ENCODE measurements at regions not wholly inside any gene's neighbourhood (a gene's known extent, or its start where the extent isn't known, plus 50 kb on each side); places are given as distances from the start of the nearest gene placed in this dataset.
A peak's percentile ranks its signal among the peaks of the same experiment; 100 is the strongest.

DNA sequence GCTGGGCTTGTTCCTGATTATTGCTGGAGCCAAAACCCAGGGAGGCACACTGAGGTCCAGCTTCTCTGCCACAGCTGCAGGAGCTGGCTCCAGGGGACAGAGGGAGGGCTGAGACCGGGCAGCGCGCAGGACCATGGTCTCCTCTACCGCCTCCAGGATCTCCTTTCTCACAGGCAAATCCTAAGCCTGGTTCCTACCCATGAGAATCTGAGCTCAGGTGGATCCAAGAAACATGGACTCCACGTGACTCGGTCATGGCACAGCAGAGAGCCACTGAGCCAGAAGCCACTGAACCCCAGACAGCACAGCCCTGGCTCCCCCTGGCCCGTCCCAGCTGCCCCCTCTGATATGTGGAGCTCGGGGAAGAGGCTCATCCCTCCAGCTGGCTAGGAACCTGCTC, 653.4 kb upstream of the ID2 start:
- DNase-seq, result no peak

DNA sequence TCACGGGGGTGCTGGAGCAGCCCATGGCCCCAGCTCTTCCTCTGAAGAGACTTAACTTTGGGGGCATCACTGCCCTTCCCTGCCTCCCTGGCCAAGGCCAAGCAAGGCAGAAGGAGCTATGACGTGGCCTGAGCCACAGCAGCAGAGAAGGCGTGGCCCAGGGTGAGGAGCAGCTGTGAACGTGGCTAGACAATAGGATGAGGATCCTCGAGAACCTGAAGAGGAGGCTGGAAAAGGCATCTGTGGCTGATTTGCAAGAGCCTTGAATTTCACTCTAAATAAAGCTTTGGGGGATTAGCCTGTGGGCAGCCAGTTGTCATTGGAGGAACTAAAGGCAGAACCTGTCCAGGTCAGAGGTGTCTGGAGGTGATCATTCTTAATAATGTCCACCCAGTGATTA, 652.9 kb upstream of the ID2 start:
- DNase-seq, result no peak

DNA sequence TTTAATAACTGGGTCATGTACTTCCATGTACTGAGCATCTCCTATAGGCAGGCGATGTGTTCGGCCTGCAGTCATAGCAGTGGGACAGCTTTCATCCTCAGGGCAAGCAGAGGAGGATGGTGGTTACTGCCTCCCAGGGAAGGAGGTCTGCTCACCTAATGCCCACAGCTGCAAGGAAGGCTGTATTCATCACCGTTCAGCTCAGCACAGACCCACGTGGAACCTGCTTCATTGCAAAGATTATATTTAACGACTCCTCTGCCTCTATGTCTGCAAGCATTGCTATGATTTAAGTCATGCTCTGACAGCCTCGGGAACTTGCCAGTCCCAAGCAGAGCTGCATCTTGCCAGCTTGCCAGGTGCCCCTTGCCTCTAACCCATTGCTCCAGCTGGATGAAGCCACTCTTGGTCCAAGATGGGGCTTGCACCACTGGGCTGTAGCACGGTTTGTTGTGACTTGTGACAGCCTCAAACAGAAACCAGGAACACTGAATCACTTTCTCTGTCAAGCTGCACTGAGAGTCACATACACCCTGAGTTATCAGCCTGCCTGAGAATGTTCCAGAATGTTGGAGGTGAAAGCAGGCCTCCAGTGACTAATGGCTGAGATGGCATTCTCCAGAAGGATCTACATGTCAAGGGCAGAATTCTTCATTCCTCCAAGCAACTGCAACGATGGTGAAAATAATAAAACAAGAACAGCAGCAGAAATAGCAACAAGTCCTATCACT, 651.1 kb upstream of the ID2 start:
- DNase-seq, result no peak

DNA sequence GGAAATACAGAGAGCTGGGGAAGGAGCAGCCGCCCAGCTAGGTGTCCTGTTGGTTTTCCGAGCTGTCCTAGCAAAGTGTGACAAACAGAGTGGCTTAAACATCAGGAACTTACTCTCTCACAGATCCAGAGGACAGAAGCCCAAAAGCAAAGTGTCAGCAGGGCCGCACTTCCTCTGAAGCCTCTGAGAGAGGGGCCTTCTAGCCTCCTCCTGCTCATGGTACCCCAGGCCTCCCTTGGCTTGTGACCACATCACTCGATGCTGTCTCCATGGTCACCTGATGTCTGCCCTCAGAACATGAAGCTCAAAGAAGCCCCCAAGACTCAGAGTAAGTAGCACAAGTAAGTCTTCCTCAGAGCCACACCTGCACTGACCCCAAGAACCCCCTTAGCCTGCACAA, 650.5 kb upstream of the ID2 start:
- no peak for DNase-seq

DNA sequence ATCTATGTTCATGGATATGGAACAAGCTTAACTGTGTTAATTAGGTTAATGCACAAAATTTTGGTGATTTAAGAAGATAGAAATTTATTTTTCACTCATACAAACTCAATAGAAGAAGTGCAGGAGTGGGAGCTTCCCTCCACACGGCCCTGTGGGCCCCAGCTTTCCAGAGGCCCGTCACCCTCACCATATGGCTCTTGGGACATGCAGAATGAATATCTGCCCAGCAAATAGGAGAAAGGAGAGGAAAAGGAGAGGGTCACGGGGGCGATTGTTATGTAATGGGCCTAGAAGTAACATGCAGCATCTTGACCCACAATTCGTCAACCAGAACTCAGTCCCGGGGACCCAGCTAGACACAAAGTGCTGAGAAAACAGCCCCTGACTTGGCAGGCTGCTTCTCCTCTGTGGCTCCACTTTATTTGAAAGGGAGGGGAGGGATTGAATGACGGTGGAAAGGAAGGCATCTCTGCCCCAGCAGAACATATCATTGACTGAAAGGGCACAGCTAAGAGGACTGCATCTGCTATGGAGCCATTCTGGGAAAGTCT, 648.2 kb upstream of the ID2 start:
- no peak for DNase-seq

DNA sequence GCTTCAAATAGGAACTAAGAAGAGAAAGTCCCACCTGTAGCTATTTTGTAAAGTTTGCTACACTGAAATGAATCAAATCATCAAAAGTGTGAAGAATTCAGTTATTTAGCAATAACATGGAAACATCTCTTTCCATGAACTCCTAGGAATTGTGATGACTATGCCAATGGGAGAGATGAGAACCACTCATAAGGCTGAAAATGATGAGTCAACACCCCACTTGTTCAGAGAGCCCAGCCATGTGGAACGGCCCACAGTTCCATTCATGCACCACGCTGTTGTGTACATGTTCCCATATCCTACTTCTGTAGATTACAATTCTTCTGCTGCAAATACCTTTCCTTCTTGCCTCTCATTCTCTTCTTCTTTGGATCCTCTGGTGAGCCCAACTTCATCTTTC, 645.5 kb upstream of the ID2 start:
- DNase-seq, result no peak

DNA sequence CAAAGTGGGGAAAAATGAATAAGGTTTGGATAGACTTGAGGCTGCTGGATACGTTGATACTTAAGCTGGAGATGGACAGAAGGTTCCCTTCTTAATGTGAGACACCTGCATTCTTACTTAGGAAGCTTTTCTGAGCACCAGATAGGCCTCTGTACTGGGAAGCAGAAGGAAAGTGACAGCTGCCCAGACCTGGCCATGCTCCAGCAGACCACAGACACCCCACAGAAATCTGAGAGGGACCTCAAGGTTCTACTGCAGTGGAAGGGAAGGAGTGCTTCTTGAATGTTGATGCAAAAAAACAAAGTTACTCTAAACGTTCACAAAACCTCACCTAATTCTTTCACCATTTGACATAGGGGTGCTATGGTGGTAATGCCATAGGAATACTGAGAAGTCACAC, 642.1 kb upstream of the ID2 start:
- no peak for DNase-seq

DNA sequence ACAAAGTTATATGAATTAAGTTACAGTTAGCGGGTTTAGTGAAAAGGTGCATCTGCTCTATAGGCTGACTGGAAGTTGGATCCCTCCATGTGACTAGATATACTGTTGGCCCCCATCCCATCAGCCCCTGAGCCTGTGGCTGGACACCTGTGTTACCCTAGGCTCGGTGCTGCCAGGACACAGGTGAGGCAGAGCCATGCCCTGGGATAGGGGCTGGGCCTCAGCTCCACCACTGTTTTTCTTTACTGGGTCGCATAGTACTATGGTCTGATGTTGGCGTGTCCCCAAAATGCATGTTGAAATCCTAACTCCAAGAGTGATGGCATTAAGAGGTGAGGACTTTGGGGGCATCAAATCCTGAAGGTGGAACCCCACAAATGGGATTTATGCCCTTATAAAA, 638.6 kb upstream of the ID2 start:
- DNase-seq, result no peak

DNA sequence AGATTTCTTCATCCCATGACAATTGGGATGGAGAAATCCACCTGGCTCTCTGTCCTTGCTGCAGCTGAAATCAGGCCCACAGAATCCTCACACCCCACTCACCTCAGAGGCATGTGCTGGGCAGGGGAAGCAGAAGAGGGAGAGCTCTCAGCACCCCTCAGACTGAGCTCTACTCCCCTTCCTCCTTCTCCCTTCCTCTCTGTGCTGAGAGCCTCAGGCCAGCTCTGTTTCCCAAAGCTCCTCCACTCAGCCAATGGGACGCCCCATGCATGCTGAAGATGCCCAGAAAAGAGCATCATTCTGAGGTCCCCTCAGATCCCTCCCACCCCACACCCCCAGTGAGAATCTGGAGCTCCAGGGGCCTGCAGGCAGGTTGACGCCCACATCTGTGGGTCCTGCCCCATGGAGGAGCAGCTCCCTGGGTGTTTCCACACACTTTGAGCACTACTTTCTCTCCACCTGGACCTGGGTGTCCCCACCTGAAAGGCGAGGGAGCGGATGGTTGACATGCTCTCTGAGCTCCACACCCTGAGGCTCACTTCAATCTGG, 637.7 kb upstream of the ID2 start:
- DNase-seq, result no peak

DNA sequence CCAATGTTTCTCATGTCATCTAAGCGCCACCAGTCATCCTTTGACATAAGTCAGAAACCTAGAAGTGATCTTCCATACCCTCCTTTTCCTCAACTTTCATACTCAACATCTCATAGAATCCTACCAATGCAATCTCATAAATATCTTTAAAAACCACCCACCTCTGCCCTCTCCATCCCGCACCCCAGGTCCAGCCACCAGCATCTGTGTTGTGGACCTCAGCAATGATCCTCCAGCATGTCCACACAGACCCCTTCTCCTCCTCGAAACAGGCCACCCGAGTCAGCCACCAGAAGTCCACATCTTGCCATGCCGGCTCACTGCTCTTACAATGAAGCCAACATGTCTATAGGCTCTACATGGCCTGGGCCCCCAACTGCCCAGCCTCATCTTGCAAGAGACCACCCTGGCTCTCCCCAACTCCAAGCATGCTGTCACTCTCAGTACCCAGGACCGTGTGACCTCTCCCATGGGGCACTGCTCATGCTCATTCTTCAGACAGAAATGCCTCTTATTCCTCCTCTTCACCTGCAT, 636.7 kb upstream of the ID2 start:
- no peak for DNase-seq

DNA sequence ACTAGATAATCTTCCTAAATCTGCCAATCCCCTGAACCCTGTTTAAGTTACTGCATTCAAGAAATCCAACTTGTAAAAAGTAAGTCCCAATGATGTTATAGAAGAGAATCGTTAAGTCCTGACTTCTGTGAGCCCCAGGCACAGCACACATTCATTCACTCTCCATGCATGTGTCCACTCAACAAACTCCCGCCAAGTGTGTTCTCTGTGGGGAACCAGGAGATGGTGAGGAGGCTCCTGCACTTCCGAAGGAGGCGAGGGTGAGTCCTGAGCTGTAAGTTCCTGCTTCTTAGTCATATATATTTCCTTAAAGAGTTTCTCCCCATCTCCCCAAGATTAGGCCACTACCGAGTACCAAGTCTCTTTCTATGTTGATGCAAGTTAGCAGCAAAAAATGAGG, 635.0 kb upstream of the ID2 start:
- DNase-seq, result no peak

DNA sequence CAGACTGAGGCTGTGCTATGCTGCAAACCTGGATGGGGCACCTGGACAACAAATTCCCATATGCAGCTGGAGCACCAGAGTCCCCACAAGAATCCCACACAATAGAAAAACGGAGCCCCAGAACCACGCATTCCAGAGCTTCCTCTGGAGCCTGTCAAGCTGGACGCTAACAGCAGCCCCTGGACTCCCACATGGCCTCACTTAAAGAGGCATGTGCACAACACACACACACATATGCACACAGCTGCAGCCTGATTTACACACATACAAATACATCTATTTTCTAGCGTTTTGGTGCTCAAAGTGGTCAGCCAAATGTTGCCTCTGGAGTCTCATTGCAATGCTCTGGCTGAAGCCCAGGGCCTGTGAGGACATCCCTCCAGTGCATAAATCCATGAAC, 632.7 kb upstream of the ID2 start:
- DNase-seq, result no peak

DNA sequence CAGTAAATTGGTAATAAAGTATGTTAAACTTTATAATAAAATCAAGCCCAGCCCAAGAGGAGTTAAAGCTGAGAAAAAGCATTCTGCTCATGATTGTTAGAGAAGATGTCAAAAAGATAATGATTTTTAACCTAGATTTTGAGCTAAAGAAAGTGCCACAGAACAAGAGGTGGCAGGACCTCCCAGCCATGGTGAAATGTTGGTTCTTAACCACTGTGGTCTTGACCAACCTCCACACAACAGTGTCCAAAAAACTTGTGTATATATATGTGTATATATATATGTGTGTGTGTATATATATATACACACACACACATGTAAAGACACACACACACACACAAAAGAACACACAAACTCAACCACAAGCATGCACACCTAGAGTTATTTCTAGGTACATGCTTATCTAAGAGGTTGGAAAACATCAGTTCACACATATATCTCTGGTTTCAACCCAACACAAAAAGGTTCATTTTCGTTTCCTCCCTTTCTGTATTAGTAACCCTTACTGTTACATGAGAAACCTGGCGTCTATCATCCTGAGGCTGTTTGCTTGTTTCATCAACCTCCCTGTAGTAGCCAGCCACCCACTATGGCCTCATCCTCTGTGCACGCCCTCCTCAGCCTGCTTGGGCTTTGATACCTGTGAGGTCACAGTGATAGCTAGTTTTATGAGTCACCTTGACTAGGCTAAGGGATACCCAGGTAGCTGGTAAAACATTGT, 631.8 kb upstream of the ID2 start:
- peak; percentile 87 for DNase-seq

DNA sequence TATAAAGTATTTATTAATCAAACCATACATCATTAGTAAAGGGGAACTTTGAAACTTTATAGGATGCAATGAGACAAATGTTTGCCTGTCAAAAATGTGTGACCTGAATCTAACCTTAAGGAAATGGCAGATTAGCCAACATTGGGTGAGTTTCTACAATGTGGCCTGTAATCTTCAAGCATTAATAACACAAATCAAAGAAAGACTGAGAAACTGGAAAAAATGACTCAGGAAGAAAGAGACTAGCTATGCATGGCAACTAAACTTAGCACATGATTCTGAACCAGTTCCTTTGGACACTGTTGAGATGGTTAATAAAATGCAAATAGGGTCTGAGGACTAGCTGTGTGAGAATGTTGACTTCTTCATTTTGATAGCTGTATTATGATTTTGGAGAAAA, 628.6 kb upstream of the ID2 start:
- no peak for DNase-seq

DNA sequence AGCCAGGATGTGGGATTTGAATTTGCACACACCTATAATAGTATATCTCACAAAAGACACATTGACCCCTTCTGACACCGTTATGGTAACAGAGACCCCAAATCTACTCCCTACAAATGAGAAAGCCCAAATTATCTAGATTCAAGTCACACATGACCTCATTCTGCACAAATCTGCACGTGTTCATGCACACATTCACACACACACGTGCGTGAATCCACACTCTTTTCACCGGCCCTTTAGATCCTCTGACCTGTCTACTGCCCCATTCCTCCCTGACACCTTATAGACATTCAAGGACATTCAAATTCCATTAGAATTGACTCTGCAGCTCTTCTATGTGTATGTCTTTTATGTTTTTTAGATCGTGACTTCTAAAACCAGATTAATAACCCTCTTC, 627.8 kb upstream of the ID2 start:
- no peak for DNase-seq

DNA sequence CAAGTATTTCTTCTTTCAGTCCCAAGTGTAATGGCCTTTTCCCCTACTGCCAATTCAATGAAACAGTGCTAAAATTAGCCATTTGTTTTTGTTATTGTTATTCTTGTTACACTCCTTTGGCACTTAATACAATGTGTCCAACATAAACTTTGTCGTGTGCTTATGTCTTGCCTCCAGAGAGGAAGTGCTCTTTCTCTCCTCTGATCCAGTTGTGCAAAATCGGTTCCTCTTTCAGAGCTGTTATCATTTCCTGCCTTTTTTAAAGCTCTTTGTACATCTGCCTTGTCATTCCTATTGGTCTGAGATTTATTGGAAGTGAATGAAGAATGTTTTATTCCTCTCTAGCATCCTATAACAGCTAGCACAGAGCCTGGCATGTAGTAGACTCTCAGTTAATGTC, 623.2 kb upstream of the ID2 start:
- DNase-seq, result no peak

DNA sequence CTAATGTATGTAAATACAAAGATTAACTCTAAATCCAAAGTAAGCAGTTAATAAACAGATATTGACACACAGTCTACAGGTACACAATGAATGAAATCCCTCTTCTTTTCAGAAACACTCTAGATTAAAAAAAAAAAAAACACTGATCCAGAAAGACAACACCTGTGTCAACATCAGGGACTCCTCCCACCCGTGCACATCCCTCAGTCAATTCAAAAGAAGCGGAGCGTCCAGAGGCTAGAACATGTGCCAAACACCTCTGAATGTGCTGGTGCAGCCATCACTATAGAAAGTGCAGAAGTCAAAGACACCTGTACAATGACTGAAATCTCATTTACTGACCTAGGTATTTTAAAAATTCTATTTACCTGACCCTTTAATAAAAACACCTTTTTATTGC, 622.6 kb upstream of the ID2 start:
- no peak for DNase-seq

DNA sequence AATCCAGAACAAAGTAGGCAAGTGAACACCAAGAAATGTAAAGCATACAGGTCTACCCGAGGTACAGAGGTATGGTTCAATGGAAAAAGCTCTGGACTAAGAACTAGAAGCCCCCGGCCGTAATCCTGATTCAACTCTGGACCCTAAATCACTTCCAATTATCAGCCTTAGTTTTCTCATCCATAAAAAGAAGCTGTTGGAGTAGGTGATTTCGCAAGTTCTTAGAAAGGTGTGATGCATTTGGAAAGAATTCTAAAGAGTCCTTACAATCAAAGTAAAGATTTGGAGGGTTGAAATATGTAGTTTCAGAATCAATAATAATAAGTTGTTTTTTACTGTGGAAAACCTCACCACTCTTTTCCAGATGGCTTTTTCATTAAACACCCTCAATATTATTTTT, 622.1 kb upstream of the ID2 start:
- DNase-seq, result no peak

DNA sequence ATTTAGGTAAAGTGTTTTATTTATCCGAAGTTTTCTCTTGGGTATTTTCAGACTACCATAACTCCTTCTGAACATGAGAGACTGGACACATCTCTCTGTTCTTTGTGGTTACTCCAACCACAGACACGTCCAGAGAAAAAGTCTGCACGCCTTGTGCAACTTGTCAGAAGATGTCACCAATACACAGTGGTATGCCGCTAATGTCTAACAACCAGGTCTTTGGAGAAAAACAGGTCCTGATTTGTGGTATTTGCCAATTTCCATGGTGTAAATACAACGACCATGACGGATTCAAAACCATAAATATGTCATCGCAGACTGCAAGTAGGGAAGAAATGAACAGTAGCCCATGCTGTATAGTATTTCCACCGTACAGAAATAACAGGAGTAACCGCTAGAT, 620.6 kb upstream of the ID2 start:
- no peak for DNase-seq

DNA sequence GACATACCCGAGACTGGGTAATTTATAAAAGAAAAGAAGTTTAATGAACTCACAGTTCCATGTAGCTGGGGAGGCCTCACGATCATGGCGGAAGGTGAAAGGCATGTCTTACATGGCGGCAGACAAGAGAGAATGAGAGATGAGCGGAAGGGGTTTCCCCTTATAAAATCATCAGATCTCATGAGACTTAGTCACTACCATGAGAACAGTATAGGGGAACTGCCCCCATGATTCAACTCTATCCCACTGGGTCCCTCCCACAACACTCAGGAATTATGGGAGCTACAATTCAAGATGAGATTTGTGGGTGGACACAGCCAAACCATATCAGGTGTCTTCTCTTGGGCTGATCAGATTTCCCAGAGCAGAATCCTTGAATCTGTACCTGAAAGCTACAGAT, 617.3 kb upstream of the ID2 start:
- no peak for DNase-seq

DNA sequence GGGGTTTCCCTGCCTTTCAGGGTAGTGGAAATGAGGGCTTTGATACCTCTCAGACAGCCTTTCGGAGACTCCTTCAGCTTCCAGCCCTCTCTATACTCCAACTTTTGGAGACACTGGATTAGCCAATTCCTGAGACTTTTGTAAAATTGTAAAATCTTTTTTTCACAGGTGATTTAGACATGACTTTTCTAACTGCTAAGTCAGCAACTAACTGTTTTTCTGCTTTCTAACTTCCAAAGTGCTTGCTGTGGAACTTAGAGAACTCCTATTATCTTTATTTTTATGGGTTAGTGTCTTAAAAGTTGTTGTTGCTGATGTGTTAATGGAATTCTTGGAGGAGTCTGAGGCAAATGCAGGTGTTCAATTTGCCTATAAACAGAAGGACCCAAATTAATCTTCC, 616.7 kb upstream of the ID2 start:
- DNase-seq, result no peak

DNA sequence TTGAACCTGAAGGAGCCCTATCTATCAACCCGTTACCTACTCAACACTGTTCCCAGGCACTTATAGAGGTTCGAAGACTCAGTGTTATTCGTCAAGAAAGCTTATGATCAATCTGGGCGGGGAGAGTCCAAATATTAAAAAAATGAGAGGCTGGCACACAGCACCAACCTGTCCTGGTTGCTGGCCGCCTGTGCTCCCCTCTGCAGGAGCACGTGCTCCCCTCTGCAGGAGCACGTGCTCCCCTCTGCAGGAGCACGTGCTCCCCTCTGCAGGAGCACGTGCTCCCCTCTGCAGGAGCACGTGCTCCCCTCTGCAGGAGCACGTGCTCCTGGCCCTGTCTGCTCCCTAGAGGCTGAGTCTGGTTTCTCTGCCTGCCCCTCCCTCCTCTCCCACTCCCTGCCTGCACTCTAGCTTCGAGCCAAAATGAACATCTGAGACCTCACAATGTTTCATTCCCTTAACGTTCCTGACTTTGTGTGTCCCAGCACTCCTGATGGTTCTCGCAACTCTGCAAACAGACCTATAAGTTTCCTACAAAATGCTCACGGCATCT, 614.0 kb upstream of the ID2 start:
- DNase-seq, result no peak

DNA sequence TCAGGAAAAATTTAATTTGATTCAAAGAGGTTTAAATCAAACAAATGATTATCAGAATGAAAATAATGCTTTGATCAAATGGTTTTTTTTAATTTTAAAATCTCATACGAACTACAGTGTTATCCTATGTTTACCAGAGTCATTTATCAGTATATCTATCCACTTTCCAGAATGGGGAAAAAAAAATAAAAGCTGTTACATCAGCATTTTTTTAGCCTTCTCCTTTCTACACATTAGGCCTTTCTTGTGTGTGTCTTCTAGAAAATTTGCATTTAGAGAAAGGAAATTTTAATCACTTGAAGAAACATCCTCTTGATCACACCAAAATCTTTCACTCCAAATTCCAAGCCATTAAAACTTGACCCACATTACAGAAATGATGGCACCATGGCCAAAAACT, 608.9 kb upstream of the ID2 start:
- DNase-seq, result no peak

DNA sequence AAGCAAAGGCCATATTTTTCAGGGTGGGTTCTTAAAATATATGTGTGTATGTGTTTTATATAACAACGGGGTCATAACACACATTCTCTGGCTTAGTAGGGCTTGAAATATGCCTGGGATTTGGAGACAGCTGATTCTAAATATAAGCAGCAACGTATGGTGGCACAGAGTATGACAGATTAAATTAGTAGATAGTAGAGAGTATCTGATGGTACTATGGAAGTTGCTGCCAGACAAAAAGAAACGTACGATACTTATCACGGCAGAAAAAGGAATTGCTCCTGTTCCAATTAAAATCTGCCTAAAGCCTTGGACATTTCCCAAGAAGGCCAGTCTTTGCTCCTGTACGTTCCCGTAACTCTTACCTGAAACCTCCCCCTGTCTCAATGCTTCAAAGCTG, 607.9 kb upstream of the ID2 start:
- no peak for DNase-seq
